NCI-H2227 (cell line): ENCODE measurements at regions not wholly inside any gene's neighbourhood (a gene's known extent, or its start where the extent isn't known, plus 50 kb on each side); places are given as distances from the start of the nearest gene placed in this dataset.

Experiments used
- DNase-seq: peaks from one replicate; lab custom pipeline; 2025; ENCODE audit not compliant: unreplicated experiment; lab: John Stamatoyannopoulos, UW

DNA sequence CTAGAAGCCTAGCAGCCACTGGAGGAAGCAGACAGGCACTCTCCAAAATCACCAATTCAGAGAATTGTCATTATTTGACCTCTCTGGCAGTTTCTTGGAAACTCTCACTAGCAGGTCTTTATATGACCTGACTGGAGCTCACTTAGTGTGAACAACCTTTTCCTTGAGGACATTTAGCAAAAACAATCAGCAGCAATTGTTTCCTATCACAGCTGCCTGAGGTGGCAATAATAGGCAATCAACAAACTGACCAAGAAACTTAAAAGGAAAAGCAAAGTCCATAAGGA is 162.4 kb upstream of the STT3B start:
- no peak for DNase-seq

- DNase-seq = no peak
Observed at GRCh38 chr3:31370681-31371080, 162.0 kb upstream of the STT3B start.

DNA sequence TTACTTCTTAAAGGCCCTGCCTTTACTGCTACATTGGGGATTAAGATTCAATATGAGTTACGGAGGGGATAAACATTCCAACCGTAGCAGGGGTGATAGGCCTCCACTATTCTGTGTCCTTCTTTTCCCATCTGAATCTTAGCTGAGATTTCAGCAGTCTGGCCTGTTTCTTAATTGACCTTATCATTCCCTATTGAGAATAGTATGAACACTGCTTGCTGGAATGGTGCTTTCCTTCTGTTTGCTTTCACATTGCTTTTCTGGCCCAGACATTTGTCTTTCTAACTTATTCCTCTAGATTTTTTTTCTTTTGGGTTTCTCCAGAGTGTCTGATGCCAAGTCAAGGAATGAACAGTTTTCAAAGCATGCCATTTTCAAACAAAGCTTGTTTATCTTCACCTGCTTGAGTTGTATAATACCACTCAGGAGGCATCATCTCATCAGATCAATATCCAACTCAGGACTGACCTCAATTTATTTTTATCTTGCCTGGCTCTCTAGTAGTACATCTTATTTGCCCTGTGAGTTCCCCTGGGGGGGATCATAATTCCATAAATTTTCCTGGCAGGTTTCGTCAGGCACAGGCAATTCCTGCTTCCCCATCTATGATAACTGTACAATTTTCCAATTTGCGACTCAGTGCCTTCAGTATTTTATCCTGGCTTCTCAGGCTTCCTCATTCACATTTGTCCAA is 161.1 kb upstream of the STT3B start:
- no peak for DNase-seq

DNA sequence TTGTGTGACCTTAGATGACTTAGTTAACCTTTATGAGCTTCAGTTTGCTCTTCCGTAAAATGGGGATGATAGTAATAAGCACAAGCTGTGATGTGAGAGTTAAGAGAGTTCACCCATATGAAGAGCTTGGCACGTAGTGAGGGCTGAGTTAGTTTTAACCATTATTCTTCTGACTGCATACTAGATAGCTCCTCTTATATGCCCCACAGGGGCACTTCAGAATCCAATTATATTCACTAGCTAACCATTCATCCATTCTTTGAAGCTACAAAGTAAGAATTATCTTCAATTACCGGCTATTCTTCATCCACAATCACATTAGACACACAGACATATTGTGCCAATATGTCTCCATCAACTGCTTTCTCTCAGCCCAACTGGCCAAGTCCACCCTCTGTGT is 159.0 kb upstream of the STT3B start:
- DNase-seq = peak; percentile 65

- no peak for DNase-seq
Observed at GRCh38 chr3:31377045-31377642, 155.6 kb upstream of the STT3B start.

- no peak for DNase-seq
Observed at GRCh38 chr3:31378231-31378630, 154.5 kb upstream of the STT3B start.

GRCh38 chr3:31379598-31379997 is 153.1 kb upstream of the STT3B start:
- DNase-seq = no peak

GRCh38 chr3:31382856-31383255 is 149.9 kb upstream of the STT3B start:
- no peak for DNase-seq

- DNase-seq = no peak
Observed at GRCh38 chr3:31384117-31384516, 148.6 kb upstream of the STT3B start.

- DNase-seq = no peak
Observed at GRCh38 chr3:31389939-31390338, 142.8 kb upstream of the STT3B start.

- no peak for DNase-seq
Observed at GRCh38 chr3:31390466-31390865, 142.3 kb upstream of the STT3B start.

- DNase-seq = no peak
Observed at GRCh38 chr3:31391150-31391549, 141.6 kb upstream of the STT3B start.

DNA sequence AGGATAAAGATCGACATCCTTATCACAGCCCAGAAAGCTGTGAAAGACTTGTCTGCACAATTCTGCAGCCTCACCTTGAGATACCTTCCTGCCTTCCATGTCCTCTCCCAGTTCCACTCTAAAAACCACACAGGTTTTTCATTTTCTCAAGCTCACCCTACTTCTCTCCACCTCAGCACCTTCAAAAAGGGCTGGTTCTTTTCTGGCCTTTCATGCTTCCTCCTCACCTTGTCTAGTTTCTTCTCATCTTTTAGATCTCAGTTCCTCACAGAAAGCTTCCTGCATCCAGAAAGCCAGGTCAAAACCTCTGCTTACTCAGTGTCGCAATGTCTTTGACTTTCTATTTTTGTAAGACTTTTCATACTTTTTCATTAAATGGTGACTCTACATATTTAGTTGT is 140.2 kb upstream of the STT3B start:
- DNase-seq = no peak

DNA sequence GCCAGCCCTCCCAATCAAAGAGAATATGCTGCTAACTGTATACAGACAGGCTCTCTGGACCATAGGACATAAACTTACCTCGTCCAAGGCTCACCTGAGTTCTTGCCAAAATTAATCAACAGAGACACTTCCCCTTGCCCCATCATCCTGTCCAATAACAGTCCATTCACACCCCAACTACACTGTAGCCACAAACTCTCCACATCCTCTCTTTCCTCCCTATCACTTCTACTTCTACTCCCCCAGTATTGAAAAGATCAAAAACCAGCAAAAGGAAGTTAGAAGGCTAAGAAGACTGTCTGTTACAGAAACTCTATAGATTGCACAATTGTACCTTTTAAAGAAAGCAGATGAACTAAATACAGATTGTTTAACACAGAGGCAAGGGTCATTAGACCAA is 133.5 kb upstream of the STT3B start:
- no peak for DNase-seq

DNA sequence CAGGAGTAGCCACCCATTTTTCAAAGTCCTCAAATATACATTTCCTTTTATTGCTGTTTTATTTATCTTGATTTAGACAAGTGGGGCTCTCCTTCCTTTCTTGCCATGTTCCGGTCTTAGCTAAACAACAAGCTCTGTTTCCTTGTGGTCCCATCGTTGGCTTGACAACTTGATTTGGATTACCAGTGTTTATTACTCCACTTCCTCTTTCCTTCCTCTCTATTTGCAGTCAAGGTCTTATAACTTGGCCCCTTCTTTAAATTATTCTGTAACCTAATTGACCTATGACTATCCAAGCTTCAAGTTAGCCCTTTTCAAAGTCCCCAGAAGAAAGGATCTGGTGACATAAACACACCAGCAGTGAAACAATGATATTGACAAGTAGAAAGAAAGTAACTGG is 130.6 kb upstream of the STT3B start:
- DNase-seq = no peak

- no peak for DNase-seq
Observed at GRCh38 chr3:31403197-31403596, 129.5 kb upstream of the STT3B start.

GRCh38 chr3:31404871-31405270 is 127.9 kb upstream of the STT3B start:
- DNase-seq = no peak

DNA sequence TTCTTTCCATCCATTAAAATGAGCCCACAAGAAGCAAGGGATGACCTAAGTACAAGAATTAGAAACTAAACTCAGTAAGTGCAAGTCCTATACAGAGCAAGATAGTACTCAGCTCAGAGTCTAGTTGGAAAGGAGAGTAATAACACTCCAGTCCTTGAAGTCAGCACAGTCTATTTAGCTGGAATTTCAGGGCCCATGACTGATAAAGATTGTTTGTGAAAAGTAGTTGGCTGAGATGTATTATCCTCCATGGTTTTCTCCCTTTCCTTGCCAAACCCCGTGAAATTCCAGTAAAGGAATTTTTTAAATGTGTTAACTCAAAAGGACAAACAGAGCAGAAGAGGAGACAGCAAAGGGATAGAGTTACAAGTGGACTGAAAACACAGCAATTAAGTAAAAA is 127.2 kb upstream of the STT3B start:
- no peak for DNase-seq

DNA sequence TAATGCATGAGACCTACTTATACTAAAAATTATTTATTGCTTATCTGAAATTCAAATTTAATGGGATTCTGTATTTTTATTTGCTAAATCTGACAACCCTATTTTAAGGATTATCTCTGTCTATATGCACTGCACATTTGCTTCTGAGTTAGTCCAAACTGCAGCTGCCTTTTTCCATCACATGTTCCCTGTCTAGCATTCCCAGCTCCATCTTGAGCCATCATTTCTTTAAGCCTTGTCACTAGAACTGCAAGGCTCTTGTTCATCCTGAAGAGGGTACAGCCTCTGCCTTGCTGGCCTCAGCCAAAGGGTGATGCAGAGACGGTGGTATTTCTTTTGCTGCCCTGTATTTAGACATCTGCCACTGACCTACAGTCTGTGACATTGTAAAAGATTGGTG is 125.8 kb upstream of the STT3B start:
- no peak for DNase-seq

GRCh38 chr3:31407665-31408064 is 125.1 kb upstream of the STT3B start:
- no peak for DNase-seq

GRCh38 chr3:31408720-31409119 is 124.0 kb upstream of the STT3B start:
- DNase-seq = no peak

- DNase-seq = no peak
Observed at GRCh38 chr3:31409389-31409788, 123.3 kb upstream of the STT3B start.

DNA sequence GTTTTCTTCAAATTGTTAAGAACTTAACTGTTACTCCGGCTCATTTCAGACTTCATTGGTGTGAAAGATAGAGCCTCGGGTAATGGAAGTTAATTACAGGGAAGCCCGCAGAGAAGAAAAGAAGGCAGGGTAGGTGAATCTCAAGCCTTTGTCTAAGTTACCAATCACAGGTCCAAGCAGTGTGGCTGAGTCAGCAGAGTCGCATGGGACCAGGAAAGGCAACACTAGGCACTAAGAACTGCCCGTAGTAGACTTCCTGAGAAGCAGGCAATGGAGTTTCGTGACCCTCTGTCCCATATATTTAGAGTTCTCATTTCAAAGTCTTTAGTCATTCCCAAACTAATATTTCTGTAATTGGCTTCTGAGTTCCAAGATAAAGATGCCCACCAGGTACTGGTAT is 122.9 kb upstream of the STT3B start:
- peak; percentile 2 for DNase-seq
